LNCaP clone FGC (cell line): ENCODE measurements at regions not wholly inside any gene's neighbourhood (a gene's known extent, or its start where the extent isn't known, plus 50 kb on each side); places are given as distances from the start of the nearest gene placed in this dataset.
"Not testable (repeated sequence)": the region's sequence is repeated elsewhere in the genome, so short reads cannot be mapped to it uniquely, and the experiment has no call there.

Experiments used
- DNase-seq: peaks from one replicate; pipeline ENCODE4 v3.0.0-alpha.2; 2011; ENCODE audit warnings: low read depth
- H3K4me3 ChIP-seq: 2 replicates; pipeline ENCODE4 v1.5.1; 2011; ENCODE audit warnings: mild to moderate bottlenecking, low read depth, low read length, control low read depth
- TF ChIP-seq, protein P1 (sequence below): IDR thresholded peaks from 2 replicates; pipeline ENCODE4 v1.5.1; 2012; ENCODE audit warnings: mild to moderate bottlenecking; ENCODE audit not compliant: control insufficient read depth, insufficient read depth; ENCODE audit errors: extremely low read depth

- H3K4me3 ChIP-seq: no peak overlapping the region
- TF ChIP-seq, protein P1, sequence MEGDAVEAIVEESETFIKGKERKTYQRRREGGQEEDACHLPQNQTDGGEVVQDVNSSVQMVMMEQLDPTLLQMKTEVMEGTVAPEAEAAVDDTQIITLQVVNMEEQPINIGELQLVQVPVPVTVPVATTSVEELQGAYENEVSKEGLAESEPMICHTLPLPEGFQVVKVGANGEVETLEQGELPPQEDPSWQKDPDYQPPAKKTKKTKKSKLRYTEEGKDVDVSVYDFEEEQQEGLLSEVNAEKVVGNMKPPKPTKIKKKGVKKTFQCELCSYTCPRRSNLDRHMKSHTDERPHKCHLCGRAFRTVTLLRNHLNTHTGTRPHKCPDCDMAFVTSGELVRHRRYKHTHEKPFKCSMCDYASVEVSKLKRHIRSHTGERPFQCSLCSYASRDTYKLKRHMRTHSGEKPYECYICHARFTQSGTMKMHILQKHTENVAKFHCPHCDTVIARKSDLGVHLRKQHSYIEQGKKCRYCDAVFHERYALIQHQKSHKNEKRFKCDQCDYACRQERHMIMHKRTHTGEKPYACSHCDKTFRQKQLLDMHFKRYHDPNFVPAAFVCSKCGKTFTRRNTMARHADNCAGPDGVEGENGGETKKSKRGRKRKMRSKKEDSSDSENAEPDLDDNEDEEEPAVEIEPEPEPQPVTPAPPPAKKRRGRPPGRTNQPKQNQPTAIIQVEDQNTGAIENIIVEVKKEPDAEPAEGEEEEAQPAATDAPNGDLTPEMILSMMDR: no peak
- DNase-seq: no peak
Measured at GRCh38 chr10:34938399-34938670, 123.2 kb upstream of the PARD3 start.

- not testable (repeated sequence) for H3K4me3 ChIP-seq, DNase-seq
- TF ChIP-seq, protein P1: peak; percentile 41
Measured at GRCh38 chr10:34937643-34938398, 122.7 kb upstream of the PARD3 start.

DNA sequence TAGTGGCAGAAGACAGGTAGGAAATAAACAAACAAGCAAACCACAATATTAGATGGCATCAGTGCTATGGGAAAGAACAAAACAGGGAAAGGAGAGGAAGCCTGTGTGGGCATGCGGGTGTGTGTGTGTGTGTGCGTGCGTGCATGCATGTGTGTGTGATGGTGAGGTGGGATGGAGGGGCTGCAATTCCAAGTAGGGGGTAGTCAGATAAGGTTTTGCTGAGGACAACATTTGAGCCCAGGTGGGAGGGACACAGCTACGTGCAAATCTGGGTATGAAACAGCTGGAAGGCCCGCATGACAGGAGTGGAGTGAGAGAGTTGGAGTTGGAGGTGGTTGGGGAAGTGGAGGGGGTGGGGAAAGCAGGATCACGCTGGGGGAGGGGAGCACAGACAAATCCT is 121.0 kb upstream of the PARD3 start:
- DNase-seq: no peak
- H3K4me3 ChIP-seq: no peak overlapping the region
- TF ChIP-seq, protein P1: no peak

DNA sequence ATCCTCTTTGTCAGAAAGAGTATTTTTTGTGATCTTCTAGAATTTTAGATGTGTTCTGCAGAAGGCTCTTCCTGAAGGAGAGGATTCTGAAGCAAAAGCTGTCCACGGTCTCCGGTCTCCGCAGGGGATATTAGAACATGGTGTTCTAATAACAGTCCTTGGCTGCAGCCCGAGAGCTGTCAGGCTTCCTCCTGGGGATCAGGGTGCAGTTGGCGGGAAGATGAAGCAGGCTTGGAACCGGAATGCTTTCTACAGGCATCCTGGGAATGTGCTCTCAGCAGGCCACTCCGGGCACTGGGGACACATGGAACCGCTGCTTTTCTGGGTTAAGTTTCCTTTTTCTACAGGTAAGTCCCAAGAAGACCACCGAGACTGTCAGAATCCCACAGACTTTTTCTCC is 118.6 kb upstream of the PARD3 start:
- no peak for DNase-seq
- TF ChIP-seq, protein P1: no peak
- no peak overlapping the region for H3K4me3 ChIP-seq

DNA sequence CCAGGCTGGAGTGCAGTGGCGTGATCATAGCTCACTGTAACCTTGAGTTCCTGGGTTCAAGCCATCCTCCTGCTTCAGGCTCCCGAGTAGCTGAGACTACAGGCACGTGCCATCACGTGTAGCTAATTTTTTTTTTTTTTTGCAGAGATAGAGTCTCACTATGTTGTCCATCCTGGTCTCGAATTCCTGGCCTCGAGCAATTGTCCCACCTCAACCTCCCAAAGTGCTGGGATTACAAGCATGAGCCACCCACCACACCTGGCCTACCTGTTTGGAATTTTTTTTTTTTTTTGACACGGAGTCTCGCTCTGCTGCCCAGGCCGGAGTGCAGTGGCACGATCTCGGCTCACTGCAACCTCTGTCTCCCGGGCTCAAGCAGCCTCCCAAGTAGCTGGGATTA is 117.1 kb upstream of the PARD3 start:
- DNase-seq: no peak
- TF ChIP-seq, protein P1: no peak
- no peak overlapping the region for H3K4me3 ChIP-seq

- TF ChIP-seq, protein P1: no peak
- H3K4me3 ChIP-seq: no peak overlapping the region
- no peak for DNase-seq
Measured at GRCh38 chr10:34931216-34931615, 116.1 kb upstream of the PARD3 start.

- TF ChIP-seq, protein P1: no peak
- no peak for DNase-seq
- no peak overlapping the region for H3K4me3 ChIP-seq
Measured at GRCh38 chr10:34922138-34922537, 107.0 kb upstream of the PARD3 start.
